Liver (tissue), 8 donors: ENCODE measurements at regions not wholly inside any gene's neighbourhood (a gene's known extent, or its start where the extent isn't known, plus 50 kb on each side); places are given as distances from the start of the nearest gene placed in this dataset.

ENCODE experiments used
- DNase-seq: peaks from one replicate; pipeline ENCODE4 v3.0.0-alpha.2; 2017; ENCODE audit warnings: low spot score
- H3K27ac ChIP-seq, 2 donors: one replicate each; pipeline ENCODE4 v1.7.0; 2013; ENCODE audit warnings: inconsistent platforms in 2 of 2, low read length in 2 of 2, control low read depth in 1 of 2, low read depth in 1 of 2, mild to moderate bottlenecking in 1 of 2
- H3K27me3 ChIP-seq, 4 donors: one replicate each; pipeline versions ENCODE4 v1.6.1 to v1.7.0; 2013; ENCODE audit warnings: low read length in 3 of 4, inconsistent platforms in 1 of 4, mild to moderate bottlenecking in 1 of 4, moderate library complexity in 1 of 4; ENCODE audit not compliant: control insufficient read depth in 4 of 4, insufficient read depth in 4 of 4
- H3K36me3 ChIP-seq, 4 donors: one replicate each; pipeline versions ENCODE4 v1.6.1 to v1.7.0; 2013; ENCODE audit warnings: low read length in 3 of 4, mild to moderate bottlenecking in 3 of 4, low read depth in 1 of 4, moderate library complexity in 1 of 4; ENCODE audit not compliant: control insufficient read depth in 4 of 4, insufficient read depth in 3 of 4
- H3K4me1 ChIP-seq, 4 donors: one replicate each; pipeline versions ENCODE4 v1.6.1 to v1.7.0; 2013; ENCODE audit warnings: low read length in 3 of 4, mild to moderate bottlenecking in 3 of 4, moderate library complexity in 1 of 4; ENCODE audit not compliant: control insufficient read depth in 4 of 4, insufficient read depth in 4 of 4
- H3K4me3 ChIP-seq, 3 donors: one replicate each; pipeline versions ENCODE4 v1.6.1 to v1.7.0; 2013; ENCODE audit warnings: low read length in 3 of 3, control low read depth in 1 of 3, low read depth in 1 of 3, mild to moderate bottlenecking in 1 of 3
- H3K9ac ChIP-seq, 2 donors: one replicate each; pipeline ENCODE4 v1.7.0; 2013; ENCODE audit warnings: low read length in 2 of 2, mild to moderate bottlenecking in 2 of 2, moderate library complexity in 2 of 2, control low read depth in 1 of 2, low read depth in 1 of 2
- H3K9me3 ChIP-seq, 4 donors: one replicate each; pipeline versions ENCODE4 v1.6.1 to v1.7.0; 2013; ENCODE audit warnings: low read length in 3 of 4; ENCODE audit not compliant: control insufficient read depth in 4 of 4
- EGR1 ChIP-seq, 2 donors: IDR thresholded peaks; 2 replicates each; pipeline ENCODE4 v1.6.1; 2016 to 2018; ENCODE audit warnings: antibody characterized with exemption in 2 of 2, low read depth in 2 of 2
- FOXA1 ChIP-seq: IDR thresholded peaks from 2 replicates; pipeline ENCODE4 v1.6.1; 2016; ENCODE audit warnings: antibody characterized with exemption
- FOXA2 ChIP-seq: IDR thresholded peaks from 2 replicates; pipeline ENCODE4 v1.6.1; 2016; ENCODE audit warnings: antibody characterized with exemption
- GABPA ChIP-seq, 2 donors: IDR thresholded peaks in 1 of 2; conservative IDR thresholded peaks in 1 of 2; 2 replicates each; pipeline ENCODE4 v1.6.1; 2016; ENCODE audit warnings: antibody characterized with exemption in 2 of 2, mild to moderate bottlenecking in 1 of 2, moderate library complexity in 1 of 2
- HNF4A ChIP-seq, 2 donors: conservative IDR thresholded peaks; 2 replicates each; pipeline ENCODE4 v1.6.1; 2016; ENCODE audit warnings: antibody characterized with exemption in 2 of 2, mild to moderate bottlenecking in 2 of 2
- JUND ChIP-seq, 2 donors: IDR thresholded peaks; 2 replicates each; pipeline ENCODE4 v1.6.1; 2016; ENCODE audit warnings: antibody characterized with exemption in 2 of 2
- NR2F2 ChIP-seq: IDR thresholded peaks from 2 replicates; pipeline ENCODE4 v1.6.1; 2016; ENCODE audit warnings: antibody characterized with exemption
- RAD21 ChIP-seq, 2 donors: IDR thresholded peaks; 2 replicates each; pipeline ENCODE4 v1.6.1; 2016; ENCODE audit warnings: antibody characterized with exemption in 2 of 2, mild to moderate bottlenecking in 2 of 2
- RXRA ChIP-seq, 2 donors: IDR thresholded peaks; 2 replicates each; pipeline ENCODE4 v1.6.1; 2017 to 2018; ENCODE audit warnings: antibody characterized with exemption in 2 of 2, mild to moderate bottlenecking in 1 of 2
- TAF1 ChIP-seq: conservative IDR thresholded peaks from 2 replicates; pipeline ENCODE4 v1.6.1; 2016; ENCODE audit warnings: antibody characterized with exemption, mild to moderate bottlenecking
- YY1 ChIP-seq: IDR thresholded peaks from 2 replicates; pipeline ENCODE4 v1.6.1; 2016; ENCODE audit warnings: antibody characterized with exemption, mild to moderate bottlenecking
- ZBTB33 ChIP-seq: IDR thresholded peaks from 2 replicates; pipeline ENCODE4 v1.6.1; 2016; ENCODE audit warnings: antibody characterized with exemption
- WGBS: extraction: QIAGEN DNeasy Blood & Tissue Kit; methylation state at CpG from one replicate; pipeline ENCODE4 v1.1.7; 2013; 5-methylcytosine and 5-hydroxymethylcytosine counted together
- TF ChIP-seq, protein P1 (sequence below): fragments of 150-350 bp; IDR thresholded peaks from 2 replicates; pipeline ENCODE4 v1.5.1; 2017; ENCODE audit warnings: improper control_type of control experiment, low read depth, low read length; ENCODE audit not compliant: missing input control
- TF ChIP-seq, protein P2 (sequence below): IDR thresholded peaks from 2 replicates; pipeline ENCODE4 v1.6.1; 2016; ENCODE audit warnings: antibody characterized with exemption, mild to moderate bottlenecking
- donor health status: healthy.
- donor health status: healthy.
- donor health status: healthy.
- donor health status: healthy.
- donor health status: healthy.

DNA sequence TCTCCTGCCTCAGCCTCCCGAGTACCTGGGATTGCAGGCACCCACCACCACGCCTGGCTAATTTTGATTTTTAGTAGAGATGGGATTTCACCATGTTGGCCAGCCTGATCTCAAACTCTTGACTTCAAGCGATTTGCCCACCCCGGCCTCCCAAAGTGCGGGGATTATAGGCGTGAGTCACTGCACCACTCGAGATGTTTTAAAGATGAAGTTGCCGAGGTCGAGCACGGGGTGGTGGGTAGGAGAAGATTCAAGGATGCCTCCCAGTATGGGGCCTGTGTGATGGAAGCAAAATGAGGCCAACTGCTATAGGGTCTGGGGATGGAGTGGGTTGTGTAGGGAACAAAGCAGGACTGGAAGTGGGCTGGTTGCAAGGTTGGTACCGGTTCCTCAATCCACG, 245.2 kb downstream of the MN1 start:
- Histone ChIP-seq H3K4me3 (no peak overlapping the region), H3K9ac (no peak overlapping the region), H3K9me3 (no peaks in the 10 kb centered on the region), H3K36me3 (no peaks in the 10 kb centered on the region), H3K27ac (no peak overlapping the region), H3K4me1 (no peaks in the 10 kb centered on the region), H3K27me3 (no peaks in the 10 kb centered on the region)
- TF ChIP-seq HNF4A (conservative IDR thresholded peaks at IDR 0.05), result no peak
- no peak for TF ChIP-seq RAD21 (IDR thresholded peaks at IDR 0.05)
- TF ChIP-seq, protein P1, sequence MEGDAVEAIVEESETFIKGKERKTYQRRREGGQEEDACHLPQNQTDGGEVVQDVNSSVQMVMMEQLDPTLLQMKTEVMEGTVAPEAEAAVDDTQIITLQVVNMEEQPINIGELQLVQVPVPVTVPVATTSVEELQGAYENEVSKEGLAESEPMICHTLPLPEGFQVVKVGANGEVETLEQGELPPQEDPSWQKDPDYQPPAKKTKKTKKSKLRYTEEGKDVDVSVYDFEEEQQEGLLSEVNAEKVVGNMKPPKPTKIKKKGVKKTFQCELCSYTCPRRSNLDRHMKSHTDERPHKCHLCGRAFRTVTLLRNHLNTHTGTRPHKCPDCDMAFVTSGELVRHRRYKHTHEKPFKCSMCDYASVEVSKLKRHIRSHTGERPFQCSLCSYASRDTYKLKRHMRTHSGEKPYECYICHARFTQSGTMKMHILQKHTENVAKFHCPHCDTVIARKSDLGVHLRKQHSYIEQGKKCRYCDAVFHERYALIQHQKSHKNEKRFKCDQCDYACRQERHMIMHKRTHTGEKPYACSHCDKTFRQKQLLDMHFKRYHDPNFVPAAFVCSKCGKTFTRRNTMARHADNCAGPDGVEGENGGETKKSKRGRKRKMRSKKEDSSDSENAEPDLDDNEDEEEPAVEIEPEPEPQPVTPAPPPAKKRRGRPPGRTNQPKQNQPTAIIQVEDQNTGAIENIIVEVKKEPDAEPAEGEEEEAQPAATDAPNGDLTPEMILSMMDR, result no peak
- TF ChIP-seq, protein P2, sequence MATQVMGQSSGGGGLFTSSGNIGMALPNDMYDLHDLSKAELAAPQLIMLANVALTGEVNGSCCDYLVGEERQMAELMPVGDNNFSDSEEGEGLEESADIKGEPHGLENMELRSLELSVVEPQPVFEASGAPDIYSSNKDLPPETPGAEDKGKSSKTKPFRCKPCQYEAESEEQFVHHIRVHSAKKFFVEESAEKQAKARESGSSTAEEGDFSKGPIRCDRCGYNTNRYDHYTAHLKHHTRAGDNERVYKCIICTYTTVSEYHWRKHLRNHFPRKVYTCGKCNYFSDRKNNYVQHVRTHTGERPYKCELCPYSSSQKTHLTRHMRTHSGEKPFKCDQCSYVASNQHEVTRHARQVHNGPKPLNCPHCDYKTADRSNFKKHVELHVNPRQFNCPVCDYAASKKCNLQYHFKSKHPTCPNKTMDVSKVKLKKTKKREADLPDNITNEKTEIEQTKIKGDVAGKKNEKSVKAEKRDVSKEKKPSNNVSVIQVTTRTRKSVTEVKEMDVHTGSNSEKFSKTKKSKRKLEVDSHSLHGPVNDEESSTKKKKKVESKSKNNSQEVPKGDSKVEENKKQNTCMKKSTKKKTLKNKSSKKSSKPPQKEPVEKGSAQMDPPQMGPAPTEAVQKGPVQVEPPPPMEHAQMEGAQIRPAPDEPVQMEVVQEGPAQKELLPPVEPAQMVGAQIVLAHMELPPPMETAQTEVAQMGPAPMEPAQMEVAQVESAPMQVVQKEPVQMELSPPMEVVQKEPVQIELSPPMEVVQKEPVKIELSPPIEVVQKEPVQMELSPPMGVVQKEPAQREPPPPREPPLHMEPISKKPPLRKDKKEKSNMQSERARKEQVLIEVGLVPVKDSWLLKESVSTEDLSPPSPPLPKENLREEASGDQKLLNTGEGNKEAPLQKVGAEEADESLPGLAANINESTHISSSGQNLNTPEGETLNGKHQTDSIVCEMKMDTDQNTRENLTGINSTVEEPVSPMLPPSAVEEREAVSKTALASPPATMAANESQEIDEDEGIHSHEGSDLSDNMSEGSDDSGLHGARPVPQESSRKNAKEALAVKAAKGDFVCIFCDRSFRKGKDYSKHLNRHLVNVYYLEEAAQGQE, result no peak
- TF ChIP-seq GABPA (IDR thresholded peaks at IDR 0.05 in 1 of 2, conservative IDR thresholded peaks at IDR 0.05 in 1 of 2), result no peak
- TF ChIP-seq NR2F2, result no peak
- TF ChIP-seq RXRA (IDR thresholded peaks at IDR 0.05), result no peak
- no peak for TF ChIP-seq FOXA2
- TF ChIP-seq JUND (IDR thresholded peaks at IDR 0.05), result no peak
- TF ChIP-seq TAF1, result no peak
- TF ChIP-seq ZBTB33, result no peak
- TF ChIP-seq EGR1 (IDR thresholded peaks at IDR 0.05; ENCODE audit: low read depth in 2 of 2), result no peak
- no peak for TF ChIP-seq FOXA1
- TF ChIP-seq YY1, result no peak
- no peak for DNase-seq
- 93% methylated on average over 12 of the region's 12 CpGs for WGBS

- Histone ChIP-seq H3K27me3 (no peaks in the 10 kb centered on the region), H3K9me3 (no peaks in the 10 kb centered on the region), H3K36me3 (no peaks in the 10 kb centered on the region), H3K27ac (no peak overlapping the region), H3K4me1 (no peaks in the 10 kb centered on the region), H3K4me3 (no peak overlapping the region), H3K9ac (no peak overlapping the region)
- TF ChIP-seq FOXA1, result no peak
- no peak for TF ChIP-seq ZBTB33
- no peak for TF ChIP-seq HNF4A (conservative IDR thresholded peaks at IDR 0.05)
- TF ChIP-seq GABPA (IDR thresholded peaks at IDR 0.05 in 1 of 2, conservative IDR thresholded peaks at IDR 0.05 in 1 of 2), result no peak
- DNase-seq, result no peak
- 54% methylated on average over 12 of the region's 12 CpGs for WGBS
These were observed 244.1 kb downstream of the MN1 start for GRCh38 chr22:27557286-27558008.
